Fibroblast of villous mesenchyme (primary cell): ENCODE measurements at regions not wholly inside any gene's neighbourhood (a gene's known extent, or its start where the extent isn't known, plus 50 kb on each side); places are given as distances from the start of the nearest gene placed in this dataset.

Experiments
- DNase-seq: peaks from one replicate; pipeline ENCODE4 v3.0.0-alpha.2; 2010; ENCODE audit warnings: low read depth
- H3K4me3 ChIP-seq: 2 replicates; pipeline ENCODE4 v1.5.1; 2011; ENCODE audit warnings: low read depth, mild to moderate bottlenecking, low read length
- TF ChIP-seq, protein P1 (sequence below): IDR thresholded peaks from 2 replicates; pipeline ENCODE4 v1.5.1; 2012; ENCODE audit warnings: low read depth, mild to moderate bottlenecking, low read length; ENCODE audit not compliant: insufficient read depth

DNA sequence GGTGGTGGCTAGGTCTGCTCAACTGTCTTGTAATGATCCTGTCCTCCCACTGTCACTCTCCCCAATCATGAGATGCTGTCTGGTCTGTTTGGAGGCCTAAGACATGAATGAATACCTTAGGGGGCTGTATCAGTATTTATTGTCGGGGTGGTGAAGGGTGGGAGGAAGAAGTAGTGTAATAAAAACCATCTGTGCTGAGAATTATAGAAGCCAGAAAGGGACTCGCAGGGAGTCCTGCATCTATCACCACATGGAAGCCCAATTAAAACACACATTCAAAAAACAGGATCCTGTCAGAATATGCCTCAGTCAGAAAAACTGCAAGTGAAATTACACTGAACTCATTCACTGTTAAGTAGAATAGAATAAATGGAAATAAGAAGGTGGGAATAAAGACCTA is 1134.3 kb upstream of the C9orf72 start:
- no peak overlapping the region for H3K4me3 ChIP-seq
- DNase-seq, result no peak
- TF ChIP-seq, protein P1, sequence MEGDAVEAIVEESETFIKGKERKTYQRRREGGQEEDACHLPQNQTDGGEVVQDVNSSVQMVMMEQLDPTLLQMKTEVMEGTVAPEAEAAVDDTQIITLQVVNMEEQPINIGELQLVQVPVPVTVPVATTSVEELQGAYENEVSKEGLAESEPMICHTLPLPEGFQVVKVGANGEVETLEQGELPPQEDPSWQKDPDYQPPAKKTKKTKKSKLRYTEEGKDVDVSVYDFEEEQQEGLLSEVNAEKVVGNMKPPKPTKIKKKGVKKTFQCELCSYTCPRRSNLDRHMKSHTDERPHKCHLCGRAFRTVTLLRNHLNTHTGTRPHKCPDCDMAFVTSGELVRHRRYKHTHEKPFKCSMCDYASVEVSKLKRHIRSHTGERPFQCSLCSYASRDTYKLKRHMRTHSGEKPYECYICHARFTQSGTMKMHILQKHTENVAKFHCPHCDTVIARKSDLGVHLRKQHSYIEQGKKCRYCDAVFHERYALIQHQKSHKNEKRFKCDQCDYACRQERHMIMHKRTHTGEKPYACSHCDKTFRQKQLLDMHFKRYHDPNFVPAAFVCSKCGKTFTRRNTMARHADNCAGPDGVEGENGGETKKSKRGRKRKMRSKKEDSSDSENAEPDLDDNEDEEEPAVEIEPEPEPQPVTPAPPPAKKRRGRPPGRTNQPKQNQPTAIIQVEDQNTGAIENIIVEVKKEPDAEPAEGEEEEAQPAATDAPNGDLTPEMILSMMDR, result no peak

DNA sequence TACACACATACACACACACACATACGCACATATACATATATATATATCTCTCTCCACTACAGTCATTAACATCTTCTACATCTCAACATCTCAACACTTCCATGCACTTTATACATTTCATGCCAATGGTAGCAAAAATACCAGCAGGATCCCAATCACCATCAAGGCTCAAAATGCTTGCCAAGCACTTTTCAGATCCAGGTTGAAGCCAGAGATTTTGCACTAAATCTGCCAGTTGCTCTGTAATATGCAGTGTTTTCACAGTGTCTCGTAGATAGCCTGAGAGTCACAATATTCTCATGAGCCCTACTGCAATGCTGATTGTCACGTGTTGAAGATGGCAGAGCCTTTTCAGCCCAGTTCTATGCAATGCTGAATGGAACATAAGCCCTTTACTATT is 1140.9 kb upstream of the C9orf72 start:
- no peak for DNase-seq
- TF ChIP-seq, protein P1, result no peak
- no peak overlapping the region for H3K4me3 ChIP-seq

DNA sequence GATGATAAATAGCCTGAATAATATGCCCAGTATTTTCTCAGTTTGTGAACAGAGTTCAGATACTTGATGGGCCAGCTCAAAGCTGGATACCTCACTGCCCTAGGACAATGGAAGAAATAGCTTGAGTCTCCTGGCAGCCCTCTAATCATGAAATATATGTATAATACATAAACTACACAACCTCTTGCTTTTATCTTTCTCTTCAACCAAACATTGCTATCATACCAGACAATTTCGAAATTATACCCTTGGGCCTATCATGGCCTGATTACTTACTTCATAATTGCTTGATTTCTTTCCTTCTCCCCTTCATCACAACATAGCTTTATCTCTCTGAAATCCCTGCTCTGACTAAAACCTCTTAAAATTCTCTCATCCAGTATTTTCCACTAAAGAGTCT is 1144.9 kb upstream of the C9orf72 start:
- DNase-seq, result peak; percentile 6
- TF ChIP-seq, protein P1, result no peak
- H3K4me3 ChIP-seq, result no peak overlapping the region

DNA sequence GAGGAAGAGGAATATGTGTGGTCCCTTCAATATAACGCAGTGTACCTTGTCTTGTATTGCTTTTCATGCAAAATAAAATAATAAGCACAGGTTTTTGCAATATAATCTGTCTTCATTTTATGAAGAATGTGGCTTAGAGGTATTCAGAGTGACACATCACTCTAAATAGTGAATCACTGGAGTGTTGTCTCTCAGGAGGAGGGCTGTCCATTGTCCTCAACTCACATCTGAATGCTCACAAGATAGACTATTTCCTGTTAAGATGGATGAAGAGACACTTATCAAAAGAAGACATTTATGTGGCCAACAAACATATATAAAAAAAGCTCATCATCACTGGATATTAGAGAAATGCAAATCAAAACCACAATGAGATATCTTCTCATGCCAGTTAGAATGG is 1147.5 kb upstream of the C9orf72 start:
- TF ChIP-seq, protein P1, result no peak
- no peak for DNase-seq
- no peak overlapping the region for H3K4me3 ChIP-seq

DNA sequence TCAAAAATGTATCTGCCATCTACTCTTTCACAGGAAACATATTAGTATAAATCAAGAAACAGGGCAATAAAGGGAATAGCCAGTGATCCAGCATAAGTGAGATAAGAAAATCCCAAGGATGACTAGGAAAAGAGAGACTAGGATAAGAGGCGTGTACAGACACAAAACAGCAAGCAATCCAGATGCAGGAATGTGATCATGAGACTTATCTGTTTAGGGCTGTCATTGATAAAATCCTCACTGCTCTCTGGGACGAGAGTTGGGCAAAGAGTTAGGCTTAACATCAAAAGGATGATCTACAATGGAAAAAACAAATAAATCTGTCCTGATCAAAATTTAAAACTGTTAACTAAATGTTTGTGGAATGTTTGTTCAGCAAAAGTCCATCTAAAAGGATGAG is 1156.8 kb upstream of the C9orf72 start:
- TF ChIP-seq, protein P1, result no peak
- no peak overlapping the region for H3K4me3 ChIP-seq
- DNase-seq, result no peak

DNA sequence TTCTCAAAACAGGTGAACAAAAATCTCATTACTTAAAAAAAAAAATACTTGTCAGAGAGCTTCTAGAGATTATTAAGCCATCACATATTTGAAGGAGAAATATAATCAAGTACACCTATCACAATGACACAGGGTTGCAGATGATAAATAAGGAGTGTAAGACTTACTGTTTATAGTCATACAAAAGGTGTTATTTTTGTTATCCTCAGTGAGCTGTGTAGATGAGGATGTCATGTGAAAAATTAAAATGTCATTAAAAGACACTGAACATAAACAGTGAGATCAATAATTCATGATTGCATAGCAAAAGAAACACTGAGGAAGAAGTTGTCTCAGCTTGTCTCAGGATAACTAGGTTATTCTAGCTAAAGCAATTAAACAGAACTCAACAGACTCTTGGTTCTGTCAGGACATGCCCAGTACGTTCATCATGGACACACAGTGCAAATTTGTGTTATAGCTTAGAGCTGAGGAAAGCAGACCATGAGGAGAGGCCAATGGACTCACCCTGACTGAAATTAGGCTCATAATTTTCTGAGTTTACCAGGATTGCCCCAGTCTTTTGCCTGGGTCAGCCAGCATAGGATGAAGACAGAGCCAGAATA is 1162.6 kb upstream of the C9orf72 start:
- TF ChIP-seq, protein P1, result no peak
- no peak overlapping the region for H3K4me3 ChIP-seq
- no peak for DNase-seq

DNA sequence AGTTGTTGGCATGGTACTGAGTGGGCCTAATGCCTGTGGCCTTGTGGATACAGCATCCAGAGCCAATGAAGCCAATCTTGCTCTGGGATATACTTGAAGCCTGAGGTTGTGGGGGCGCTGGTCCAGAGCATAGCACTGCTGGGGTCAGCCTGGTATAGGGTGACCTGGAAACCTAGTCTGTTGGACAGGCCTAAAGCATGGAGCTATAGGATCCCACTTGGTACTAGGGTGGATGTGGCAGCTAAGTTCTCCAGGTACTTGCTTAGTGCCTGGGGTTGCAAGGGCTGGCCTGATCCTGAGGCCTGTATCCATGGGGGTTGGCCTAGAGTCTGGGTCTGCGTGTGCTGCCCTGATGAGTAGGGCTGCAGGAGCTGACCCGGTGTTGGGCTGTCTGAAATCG is 1168.2 kb upstream of the C9orf72 start:
- DNase-seq, result no peak
- TF ChIP-seq, protein P1, result no peak
- H3K4me3 ChIP-seq, result no peak overlapping the region
